Left colon (tissue), 2 donors: ENCODE measurements at regions not wholly inside any gene's neighbourhood (a gene's known extent, or its start where the extent isn't known, plus 50 kb on each side); places are given as distances from the start of the nearest gene placed in this dataset.

Source experiments
- ATAC-seq: fragments of 200-7000 bp; cut with Tn5 transposase; one replicate; pipeline ENCODE4 v1.9.1; 2020; ENCODE audit warnings: mild to moderate bottlenecking, moderate library complexity
- DNase-seq, 2 donors: peaks; one replicate each; pipeline ENCODE4 v3.0.0-alpha.2; 2020
- intact Hi-C, 2 donors: fragments of 100-400 bp; cut with DNase I in 1 of 2; cut with micrococcal nuclease in 1 of 2; formaldehyde crosslinking; loops; one replicate each; pipeline versions ENCODE4 v1.11.2 to v1.14.0; 2022; cut with DNase I, micrococcal nuclease
- donor health status: DM: no; HTN: no; CAD: no.
- donor health status: DM: yes; HTN: yes; CAD: no.

DNA sequence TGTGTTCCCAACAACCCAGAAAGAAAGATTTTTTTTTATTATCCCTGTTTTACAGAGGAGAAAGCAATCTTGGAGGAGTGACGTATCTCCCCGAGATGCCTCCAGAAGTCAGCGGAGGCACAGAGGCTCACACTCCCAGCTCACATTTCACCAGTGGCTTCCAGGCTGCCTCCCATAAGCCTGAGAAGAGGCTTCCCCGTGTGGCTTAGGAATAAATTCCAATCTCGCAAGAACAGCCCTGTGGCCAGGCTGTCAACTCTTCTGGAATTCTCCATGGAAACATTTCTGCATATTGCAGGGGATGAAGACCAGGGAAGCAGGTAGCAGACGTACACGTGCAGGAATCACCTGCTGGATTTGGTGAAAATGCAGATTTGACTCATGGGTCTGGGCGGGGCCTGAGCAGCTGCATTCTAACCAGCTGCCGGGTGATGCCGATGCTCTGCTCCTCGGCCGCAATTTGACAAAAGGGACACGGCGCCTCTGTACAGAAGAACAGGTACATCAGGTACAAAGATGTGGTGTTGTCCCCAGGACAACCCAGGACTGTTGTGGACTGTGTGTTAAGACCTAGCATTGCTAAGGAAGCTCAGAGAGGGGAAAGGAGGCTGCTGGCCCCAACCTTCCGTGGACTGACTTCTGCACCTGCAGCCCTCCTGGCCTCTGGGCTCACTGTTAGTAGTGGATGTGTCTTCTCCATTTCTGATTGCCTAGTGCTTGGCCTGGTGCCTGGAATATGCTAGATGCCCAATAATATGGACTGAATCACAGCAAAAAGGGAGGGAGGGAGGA, 114.2 kb upstream of the ID2 start:
- ATAC-seq (no peak), DNase-seq (no peak)
- intact Hi-C loops = no loop called here

DNA sequence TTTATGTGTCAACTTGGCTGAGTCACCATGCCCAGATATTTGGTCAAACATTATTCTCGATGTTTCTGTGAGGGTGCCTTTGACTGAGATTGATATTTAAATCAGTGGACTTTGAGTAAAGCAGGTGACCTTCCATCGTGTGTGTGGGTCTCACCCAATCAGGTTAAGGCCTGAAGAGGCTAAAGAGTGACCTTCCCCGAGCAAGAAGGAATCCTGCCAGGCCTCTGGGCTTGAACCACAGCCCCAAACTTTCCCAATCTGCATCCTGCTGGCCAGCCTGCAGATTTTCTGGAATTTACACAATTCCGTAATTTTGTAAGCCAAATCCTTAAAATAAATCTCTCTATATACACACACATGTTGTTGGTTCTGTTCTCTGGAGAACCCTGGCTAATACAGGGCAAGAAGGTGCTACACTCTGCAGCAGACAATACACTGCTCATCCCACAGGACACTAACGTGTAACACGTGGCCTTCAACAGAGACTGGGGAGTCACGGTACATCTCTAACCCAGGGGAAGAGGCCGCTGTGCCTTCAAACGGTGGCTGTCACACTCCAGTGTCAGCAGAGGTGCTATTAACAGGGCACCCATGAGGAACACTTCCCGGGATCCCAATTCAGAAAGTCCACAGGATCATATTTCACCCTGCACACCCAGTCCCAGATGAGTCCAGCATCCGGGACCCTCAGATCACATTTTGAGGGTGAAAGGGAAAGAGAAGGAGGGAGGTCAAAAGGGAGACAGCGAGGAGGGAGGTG, 113.1 kb upstream of the ID2 start:
- DNase-seq (no peak), ATAC-seq (no peak)
- intact Hi-C loops = no loop called here

DNA sequence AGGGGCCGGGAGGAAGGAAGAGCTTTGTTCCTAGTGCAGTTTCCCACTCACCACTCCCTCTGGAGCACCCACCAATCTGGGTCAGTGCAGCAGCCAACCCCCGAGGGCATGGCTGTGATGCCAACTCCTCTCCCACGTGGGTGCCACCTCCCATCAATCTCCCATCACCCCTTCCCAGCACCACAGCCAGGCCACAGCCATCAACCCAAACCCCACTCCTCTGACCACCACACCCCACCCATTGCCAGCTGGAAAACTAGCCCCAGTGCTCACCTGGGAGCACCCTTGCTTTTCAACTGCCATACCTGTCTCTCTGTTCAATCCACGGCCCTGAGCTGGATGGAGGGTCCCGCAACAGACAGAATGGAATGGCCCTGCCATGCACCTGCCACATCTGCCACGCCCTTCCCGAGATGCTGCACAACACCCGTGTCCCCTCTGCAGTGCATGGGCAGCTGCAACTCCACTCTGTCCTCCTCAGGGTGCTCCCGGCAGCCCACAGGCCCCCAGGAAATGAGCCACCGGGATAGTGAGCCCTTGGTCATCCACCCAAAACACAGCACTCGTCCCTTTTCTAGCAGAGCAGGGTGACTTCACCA, 112.4 kb upstream of the ID2 start:
- intact Hi-C loops = no loop called here
- ATAC-seq (no peak), DNase-seq (no peak)

DNA sequence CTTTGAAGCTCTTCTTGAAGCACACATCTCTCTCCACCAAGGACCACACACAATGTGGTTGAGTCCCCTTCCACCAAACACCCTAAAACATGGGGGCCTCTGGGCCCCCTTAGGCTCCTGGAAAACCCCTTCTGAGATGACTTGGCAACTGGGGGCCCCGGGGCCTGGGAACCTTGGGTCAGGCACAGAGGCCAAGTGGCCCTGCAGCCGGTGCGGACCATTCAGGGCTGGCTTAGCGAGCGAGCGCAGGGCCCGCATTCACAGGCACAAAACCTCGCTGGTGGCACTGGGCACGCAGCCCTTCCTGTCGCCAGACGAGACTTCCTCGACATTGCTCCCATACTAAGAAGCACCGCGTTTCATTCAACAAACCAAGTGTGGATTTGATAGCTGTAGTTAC, 111.2 kb upstream of the ID2 start:
- no peak for ATAC-seq
- intact Hi-C loops = no loop called here

DNA sequence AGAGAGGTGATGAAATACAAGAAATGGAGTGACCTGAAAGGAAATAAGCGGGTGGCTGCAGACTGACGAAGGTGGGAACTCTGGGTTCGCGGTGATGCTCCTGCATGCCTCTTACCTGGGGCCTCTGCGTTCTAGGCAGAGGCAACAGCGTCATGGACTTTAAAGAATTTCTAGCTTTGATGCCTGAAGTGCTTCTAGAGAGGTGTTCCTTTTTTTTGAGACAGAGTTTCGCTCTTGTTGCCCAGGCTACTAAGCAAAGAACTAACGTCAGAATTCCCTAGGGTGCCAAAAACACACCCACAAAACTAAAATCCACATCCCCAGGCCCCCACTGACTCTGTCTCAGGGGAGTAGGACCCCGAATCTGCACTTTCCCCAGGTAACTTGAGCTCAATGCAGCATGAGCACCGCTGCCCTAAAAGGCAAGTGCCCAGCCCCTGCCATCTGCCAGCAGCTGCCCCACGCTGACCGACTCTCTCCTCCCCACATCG, 110.5 kb upstream of the ID2 start:
- ATAC-seq (no peak), DNase-seq (no peak)
- intact Hi-C loops = no loop called here

More for the DNA sequence above, 111.2 kb upstream of the ID2 start:
- no peak for DNase-seq

DNA sequence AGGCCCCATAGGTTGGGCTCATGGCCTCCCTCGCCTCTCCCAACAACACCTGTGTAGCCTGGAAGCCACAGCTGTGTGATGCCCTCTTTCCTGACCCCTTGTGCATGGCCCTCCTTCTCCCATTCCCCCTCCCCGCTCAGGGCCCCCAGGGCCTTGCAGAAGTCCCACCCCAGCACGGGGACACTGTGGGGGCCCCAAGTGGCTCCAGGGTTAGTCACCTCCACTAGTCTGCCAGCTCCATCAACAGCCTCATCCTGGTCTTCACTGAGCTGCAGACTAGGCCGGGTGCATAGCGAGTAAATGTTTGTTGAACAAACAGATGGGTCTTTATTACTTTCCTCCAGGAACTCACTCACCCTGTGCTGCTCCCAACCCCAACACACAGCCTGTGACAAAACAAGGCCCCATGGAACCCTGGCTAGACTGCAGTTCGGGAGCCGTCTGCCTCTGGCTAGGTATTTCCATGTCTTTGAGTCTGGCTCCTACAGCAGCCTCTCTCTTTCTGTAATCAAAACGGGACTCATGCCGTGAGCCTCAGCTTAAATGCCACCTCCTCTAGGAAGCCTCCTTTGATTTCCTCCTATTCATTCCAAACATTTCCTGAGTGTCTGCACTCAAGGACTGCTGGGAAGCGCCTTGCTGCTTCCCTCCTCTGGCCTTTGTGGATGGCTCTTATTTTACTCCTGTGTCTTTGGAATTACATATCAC, 109.9 kb upstream of the ID2 start:
- DNase-seq (peak; percentile 45 to 61), ATAC-seq (peak; percentile 90)
- intact Hi-C loops = no loop called here

DNA sequence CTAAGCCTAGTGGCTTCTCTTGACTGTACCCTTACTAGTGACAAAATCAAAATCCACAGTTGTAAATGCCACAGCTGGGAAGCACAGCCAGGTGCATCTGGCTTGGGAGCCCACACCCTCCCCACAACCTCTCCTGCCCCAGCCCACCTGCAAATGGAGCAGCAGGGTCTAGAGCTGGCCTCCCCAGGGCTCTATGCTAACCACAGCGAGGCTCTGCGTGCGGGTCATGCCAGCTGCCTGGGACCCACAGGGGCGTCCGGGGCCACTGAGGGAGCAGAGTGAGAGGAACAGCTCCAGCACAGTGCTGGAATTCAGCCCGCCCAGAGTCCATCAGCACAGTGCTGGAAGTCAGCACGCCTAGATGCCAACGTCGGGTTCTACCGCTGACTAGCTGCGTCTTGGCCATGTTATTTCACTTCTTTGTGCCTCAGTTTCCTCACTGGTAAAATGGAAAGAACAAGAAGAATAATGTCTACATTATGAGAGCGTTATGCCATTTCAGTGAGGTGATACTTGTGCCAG, 109.1 kb upstream of the ID2 start:
- ATAC-seq (peak; percentile 30), DNase-seq (no peak)
- intact Hi-C loops = no loop called here

DNA sequence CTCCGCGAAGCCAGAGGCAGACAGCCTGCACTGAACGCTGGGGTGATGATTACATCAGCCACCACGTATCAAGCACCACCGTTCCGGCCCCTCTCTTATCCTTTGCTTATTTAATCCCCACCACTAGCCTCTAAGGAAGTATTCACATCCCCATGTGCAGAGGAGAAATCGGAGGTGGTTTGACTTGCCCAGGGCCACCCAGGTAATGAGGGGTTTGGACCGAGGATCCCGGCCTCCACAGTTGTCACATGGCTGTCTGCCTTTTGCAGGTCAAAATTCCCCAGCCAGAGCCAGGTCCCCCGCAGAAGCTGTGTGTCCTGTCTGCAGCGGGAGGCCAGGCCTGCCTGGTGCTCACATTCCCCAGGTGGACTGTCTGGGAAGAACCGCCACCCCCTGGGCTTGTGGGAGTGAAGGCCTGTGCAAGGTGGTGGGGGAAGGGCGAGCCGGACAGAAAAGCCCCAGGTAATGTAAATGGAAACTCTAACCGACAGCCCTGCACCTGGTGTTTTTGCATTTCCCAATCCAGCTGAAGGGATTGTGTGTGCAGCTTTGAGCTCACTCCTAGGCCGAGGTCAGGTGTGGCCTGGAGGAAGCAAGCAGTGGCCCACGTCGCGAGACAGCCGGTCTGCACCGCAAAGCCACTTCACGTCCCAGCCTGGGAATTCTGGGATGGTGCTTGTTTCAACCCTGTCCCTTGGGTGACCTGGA, 108.5 kb upstream of the ID2 start:
- intact Hi-C loops = no loop called here
- ATAC-seq = peak; percentile 47
- peak in 1 of 2 donors; percentile 55 for DNase-seq

DNA sequence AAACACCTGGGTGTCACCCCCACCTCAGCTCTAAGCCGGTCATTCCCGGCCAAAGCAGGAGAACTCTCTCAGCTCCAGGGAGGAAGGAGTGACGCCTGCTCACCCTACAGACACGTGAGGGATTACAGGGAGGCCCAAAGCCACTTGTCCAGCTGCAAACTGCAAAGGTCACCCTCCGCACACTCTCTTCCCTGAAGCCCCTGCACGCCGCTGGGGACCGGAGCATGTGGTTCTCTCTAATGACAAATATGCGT, 108.0 kb upstream of the ID2 start:
- intact Hi-C loops = no loop called here
- DNase-seq (no peak), ATAC-seq (no peak)

DNA sequence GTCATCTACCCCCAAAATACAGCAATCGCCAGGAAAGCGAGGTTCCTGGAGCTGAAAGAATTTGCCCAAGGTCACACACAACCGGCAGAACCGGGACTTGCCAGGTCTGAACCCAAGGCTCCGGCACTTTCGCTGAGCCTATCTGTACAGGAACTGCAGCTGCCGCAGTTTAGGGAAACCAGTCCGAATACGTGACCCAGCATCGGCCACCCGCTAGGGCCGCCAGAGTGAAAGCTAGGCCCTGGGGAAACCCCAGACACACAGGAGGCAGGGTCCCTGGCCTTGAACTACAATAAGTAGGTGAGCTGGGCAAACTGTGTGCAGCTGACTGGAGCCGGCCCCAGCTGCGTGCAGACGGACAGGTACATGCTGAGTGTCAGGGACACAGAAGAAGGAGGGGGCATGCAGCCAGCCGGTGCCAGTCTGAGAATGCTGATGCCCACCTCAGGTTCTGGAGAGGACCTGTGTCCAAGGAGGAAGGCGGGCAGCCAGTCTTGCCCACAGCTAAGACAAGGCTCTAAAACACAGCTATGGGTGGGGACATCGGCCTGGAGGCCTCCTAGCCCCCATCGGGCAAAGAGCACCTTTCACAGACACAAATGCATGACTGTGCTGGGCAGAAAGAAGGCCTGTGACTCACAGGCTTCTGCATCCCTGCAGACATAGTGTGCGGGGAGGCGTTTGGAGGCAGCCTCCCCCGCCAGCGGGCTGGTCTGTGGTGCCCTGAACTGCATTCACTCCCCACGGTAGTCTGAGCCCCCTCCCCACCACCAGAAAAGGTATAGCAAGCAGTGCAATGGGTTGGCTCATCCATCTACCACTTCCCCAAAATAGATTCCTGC, 107.4 kb upstream of the ID2 start:
- ATAC-seq (no peak), DNase-seq (peak in 1 of 2 donors; percentile 70)
- intact Hi-C loops = no loop called here

DNA sequence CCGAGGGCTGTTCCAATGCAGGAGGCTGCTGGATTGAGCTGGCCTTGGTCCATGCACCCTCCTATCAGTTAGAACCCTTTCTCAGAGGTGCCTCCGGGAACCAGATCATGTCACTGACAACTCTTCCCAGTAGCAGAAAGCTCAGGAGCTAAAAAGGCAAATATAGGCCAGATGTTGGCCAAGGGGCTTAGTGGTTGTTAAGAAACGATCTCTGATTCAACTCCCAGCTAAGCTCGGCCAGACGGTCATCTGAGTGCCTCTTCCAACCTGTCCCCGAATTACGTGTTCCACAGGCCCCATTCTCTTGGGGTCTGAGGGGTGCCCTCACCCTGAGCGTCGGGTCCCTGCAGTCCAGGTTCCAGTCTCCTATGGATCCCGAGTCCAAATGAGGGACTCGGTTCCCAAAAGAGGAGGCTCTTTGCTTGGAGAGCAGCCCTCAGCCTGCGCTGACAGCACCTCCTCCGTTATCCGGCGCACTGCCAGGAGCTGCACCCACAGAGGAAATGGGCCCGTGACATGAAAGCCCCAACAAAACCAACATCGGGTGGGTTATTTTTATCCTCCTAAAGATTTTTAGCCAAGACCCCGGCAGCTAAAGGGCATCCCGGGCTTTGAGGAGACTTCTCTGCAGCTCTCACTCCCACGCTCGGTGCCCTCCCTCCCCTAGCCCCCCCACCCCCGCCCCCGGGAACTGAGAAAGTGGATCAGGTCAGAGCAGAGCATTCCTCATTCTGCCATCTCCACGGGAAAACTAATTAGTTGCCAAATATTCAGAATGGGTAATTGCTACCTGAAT, 106.6 kb upstream of the ID2 start:
- intact Hi-C loops = no loop called here
- DNase-seq (peak in 1 of 2 donors; percentile 55), ATAC-seq (no peak)

DNA sequence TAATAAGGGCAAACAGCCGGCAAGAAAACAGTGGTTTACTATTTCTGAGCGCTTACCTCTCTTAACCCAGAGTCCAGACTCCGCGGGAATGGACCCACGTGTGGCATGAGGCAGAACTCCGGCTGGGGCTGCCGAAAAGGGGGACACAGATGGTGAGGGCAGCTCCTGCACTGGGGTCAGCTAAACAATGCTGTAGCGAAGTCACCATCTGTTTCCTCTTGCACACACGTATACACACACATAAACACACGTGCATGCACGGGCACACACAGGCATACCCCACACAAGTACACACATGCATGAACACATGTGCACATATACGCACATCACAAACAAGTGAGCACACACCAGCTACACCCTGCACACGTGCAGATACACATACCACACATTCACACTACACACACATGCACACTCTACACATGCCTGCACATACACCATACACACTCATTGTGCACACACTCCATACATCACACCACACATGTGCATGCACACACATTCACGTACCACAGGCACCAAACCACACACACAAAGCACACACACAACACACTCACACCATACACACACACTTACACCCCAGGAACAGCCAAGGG, 105.9 kb upstream of the ID2 start:
- DNase-seq = no peak
- intact Hi-C loops = no loop called here
- ATAC-seq = no peak

DNA sequence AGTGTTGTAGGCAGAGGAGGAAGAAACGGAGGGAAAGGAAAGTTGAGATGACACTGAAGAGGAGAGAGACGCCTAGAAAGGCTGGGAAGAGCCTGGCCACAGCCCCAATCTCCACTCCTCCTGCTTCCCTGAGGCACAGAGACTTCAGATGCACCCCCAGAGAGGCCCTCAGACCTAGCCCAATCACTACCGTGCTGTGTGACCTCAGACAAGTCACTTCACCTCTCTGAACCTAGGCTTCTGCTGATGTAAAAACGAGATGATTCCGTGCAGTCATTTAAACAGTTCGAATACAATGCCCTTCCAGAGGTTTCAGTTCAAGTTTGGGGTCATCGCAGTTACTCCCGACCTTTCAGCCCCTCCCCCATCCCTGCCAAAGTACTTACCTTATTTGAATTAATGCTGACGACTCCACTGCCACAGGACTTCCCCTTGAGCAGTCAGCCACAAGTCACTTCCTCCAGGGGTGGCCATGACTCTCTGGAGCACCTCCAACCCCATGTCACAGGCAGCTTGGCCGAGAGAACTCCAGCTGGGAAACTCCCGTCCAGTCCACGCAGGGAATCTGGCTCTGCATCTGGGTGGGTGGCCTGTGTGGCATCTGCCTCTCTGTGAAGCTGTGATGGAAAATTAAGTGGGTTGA, 105.2 kb upstream of the ID2 start:
- ATAC-seq (no peak), DNase-seq (peak in 1 of 2 donors; percentile 38)
- intact Hi-C loops = no loop called here

DNA sequence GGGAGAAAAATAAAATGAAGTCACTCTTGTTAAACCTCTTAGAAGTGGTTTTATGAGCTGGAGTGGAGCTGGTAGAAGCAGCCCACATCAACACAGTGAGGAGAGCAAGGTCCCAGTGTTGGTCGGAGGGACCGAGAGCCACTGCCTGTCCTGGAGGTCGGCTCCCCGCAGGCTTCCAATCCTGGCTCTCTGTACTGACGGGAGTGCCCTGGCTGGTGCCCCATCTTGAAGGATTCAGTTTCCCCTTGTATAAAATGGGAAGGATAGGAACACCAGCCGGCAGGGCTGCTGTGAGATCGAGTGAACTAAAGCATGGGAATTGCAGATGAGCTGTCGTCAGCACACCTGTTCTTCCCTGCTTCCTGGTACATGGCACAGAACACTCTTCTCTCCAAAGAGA, 104.3 kb upstream of the ID2 start:
- DNase-seq (no peak), ATAC-seq (no peak)
- intact Hi-C loops = no loop called here

DNA sequence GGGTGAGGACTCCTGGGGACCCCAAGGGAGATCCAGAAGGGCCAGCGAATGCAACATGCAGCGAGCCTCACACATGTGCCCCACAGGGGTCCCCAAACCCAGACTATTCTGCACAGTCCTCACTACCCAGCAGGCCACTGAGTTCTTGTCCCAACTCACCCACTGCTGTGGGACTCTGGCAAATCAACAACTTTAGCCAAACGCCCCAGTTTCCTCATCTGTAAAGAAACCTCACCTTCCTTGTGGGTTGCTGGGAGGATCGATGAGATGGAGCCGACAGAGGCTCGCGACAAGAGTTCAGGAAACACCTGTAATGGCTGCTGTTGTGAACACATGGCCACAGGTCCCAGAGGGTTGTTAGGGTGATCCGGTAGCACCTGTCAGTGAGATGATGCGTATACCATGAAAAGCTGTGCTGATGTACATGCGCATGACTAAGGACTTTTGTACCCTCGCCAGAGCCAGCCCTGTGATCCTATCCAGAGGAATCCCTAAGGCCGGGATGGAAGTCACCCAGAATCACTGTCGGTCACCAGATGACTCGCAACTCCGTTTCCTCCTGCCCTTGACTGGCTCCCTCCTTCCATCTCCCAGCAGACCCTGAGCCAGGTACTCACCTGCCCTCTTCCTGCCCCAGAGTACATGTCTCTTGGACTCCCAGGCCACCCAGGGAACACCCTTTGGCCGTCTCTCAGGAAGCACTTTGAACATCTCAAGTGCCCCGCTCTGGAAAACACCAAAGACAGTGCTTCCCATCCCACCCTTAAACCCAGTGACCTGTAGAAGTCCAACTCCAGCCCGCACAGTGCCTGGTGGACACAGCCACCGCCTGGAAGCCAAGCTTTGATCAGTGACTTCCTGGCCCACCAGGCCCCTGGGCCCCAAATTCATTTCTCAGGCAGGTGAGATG, 103.3 kb upstream of the ID2 start:
- no peak for DNase-seq
- intact Hi-C loops = no loop called here
- ATAC-seq = no peak
